ENCODE measurements at regions not wholly inside any gene's neighbourhood (a gene's known extent, or its start where the extent isn't known, plus 50 kb on each side); places are given as distances from the start of the nearest gene placed in this dataset.

DNA sequence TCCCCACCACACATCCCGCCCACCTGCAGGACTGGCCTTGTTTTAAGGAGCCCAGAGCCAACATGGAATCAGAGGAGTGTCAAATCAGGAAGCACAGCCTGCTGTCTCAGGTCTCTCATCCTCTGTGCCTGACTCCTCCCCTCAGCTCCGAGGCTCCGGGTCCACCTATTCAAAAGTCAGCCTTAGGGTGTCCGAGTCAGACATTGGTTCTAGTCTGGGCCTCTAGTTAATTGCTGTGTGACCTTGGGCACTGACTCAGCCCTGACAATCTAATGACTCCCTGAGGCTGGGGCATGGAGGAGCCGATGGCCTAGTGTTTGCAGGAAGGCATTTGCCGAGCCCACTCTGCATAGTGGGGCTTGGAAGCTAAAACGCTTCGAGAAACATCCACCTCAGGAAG lies 223.1 kb upstream of the PPP2R2D start:
- WGBS (ENCODE audit: low lambda C conversion rate, missing lambda C conversion rate) = 61% methylated on average over 8 of the region's 8 CpGs
- Histone ChIP-seq H3K79me2 (no peaks in the 10 kb centered on the region), H3K9me3 (ENCODE audit: low read depth) (no peaks in the 10 kb centered on the region), H3K4me2 (no peak overlapping the region), H3K36me3 (replicated peaks; ENCODE audit: insufficient read depth, low read depth) (no peaks in the 10 kb centered on the region), H3K9me2 (replicated peaks; ENCODE audit: insufficient read depth) (no peaks in the 10 kb centered on the region), H4K20me1 (ENCODE audit: insufficient read depth, poor library complexity, severe bottlenecking) (no peaks in the 10 kb centered on the region), H2AFZ (no peak overlapping the region), H3K4me1 (ENCODE audit: insufficient read depth) (no peaks in the 10 kb centered on the region), H3K27ac (no peak overlapping the region), H3K4me3 (no peak overlapping the region), H3K27me3 (no peaks in the 10 kb centered on the region)
- TF ChIP-seq EZH2phosphoT487 (IDR thresholded peaks at IDR 0.05; ENCODE audit: low read depth, severe bottlenecking, unreplicated experiment) (no peak), EZH2 (IDR thresholded peaks at IDR 0.05; ENCODE audit: borderline replicate concordance) (no peak)
- TF ChIP-seq, protein P1, sequence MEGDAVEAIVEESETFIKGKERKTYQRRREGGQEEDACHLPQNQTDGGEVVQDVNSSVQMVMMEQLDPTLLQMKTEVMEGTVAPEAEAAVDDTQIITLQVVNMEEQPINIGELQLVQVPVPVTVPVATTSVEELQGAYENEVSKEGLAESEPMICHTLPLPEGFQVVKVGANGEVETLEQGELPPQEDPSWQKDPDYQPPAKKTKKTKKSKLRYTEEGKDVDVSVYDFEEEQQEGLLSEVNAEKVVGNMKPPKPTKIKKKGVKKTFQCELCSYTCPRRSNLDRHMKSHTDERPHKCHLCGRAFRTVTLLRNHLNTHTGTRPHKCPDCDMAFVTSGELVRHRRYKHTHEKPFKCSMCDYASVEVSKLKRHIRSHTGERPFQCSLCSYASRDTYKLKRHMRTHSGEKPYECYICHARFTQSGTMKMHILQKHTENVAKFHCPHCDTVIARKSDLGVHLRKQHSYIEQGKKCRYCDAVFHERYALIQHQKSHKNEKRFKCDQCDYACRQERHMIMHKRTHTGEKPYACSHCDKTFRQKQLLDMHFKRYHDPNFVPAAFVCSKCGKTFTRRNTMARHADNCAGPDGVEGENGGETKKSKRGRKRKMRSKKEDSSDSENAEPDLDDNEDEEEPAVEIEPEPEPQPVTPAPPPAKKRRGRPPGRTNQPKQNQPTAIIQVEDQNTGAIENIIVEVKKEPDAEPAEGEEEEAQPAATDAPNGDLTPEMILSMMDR (IDR thresholded peaks at IDR 0.05; ENCODE audit: poor library complexity) = no peak
- DNase-seq (ENCODE audit: low spot score) = peak; percentile 21

DNA sequence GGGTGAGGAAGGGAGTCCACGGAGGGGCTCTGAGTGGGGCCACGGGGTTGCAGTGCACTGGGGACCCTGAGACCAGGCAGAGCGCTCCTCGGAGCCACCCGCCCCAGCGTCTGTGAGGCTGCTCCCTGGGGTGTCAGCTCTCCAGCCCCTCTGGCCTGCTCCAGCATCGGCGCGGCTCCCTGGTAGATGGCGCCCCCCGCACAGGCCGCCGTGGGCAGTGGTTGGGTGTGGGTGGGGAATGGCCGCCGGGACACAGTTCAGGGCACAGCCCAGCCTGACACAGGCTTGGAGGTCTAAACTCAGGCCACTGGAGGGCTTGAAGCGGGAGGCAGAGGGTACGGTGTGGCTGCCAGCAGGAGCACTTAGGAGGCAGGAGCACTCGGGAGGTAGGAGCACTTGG lies 222.6 kb upstream of the PPP2R2D start:
- no peak for DNase-seq (ENCODE audit: low spot score)
- H4K20me1 ChIP-seq (ENCODE audit: insufficient read depth, poor library complexity, severe bottlenecking) = no peaks in the 10 kb centered on the region
- H3K36me3 ChIP-seq (replicated peaks; ENCODE audit: insufficient read depth, low read depth) = no peaks in the 10 kb centered on the region
- no peak overlapping the region for H3K4me2 ChIP-seq
- no peaks in the 10 kb centered on the region for H3K9me2 ChIP-seq (replicated peaks; ENCODE audit: insufficient read depth)
- no peaks in the 10 kb centered on the region for H3K4me1 ChIP-seq (ENCODE audit: insufficient read depth)
- TF ChIP-seq EZH2phosphoT487 (IDR thresholded peaks at IDR 0.05; ENCODE audit: low read depth, severe bottlenecking, unreplicated experiment) (no peak), EZH2 (IDR thresholded peaks at IDR 0.05; ENCODE audit: borderline replicate concordance) (no peak)
- TF ChIP-seq, protein P1 (IDR thresholded peaks at IDR 0.05; ENCODE audit: poor library complexity) = no peak
- 92% methylated on average over 17 of the region's 18 CpGs for WGBS (ENCODE audit: low lambda C conversion rate, missing lambda C conversion rate)
- no peak overlapping the region for H3K4me3 ChIP-seq
- H2AFZ ChIP-seq = no peak overlapping the region
- no peaks in the 10 kb centered on the region for H3K27me3 ChIP-seq
- H3K27ac ChIP-seq = no peak overlapping the region
- no peaks in the 10 kb centered on the region for H3K79me2 ChIP-seq
- no peaks in the 10 kb centered on the region for H3K9me3 ChIP-seq (ENCODE audit: low read depth)

DNA sequence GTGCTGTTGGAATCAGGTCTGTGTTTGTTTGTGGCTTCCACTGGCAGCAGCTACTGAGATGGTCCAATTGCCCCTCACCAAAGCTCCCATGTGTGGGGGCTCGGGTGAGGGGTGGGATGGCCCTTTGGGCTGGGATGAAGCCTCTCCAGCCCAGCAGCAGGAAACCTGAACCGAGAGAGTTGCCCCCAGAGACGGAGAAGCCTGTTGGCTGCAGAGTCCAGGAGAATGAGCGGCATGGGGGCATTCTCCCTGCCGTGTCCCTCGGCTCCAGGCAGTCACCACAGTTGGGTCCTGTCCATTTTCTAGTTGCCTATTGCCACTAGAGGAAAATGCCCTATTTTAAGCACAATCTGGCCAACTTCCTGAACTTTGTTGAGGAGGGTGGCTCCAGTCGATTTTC lies 222.2 kb upstream of the PPP2R2D start:
- 89% methylated on average over 6 of the region's 7 CpGs for WGBS (ENCODE audit: low lambda C conversion rate, missing lambda C conversion rate)
- Histone ChIP-seq H3K27ac (no peak overlapping the region), H4K20me1 (ENCODE audit: insufficient read depth, poor library complexity, severe bottlenecking) (no peaks in the 10 kb centered on the region), H3K4me3 (no peak overlapping the region), H3K4me2 (no peak overlapping the region), H3K9me2 (replicated peaks; ENCODE audit: insufficient read depth) (no peaks in the 10 kb centered on the region), H3K9me3 (ENCODE audit: low read depth) (no peaks in the 10 kb centered on the region), H2AFZ (no peak overlapping the region), H3K27me3 (no peaks in the 10 kb centered on the region), H3K36me3 (replicated peaks; ENCODE audit: insufficient read depth, low read depth) (no peaks in the 10 kb centered on the region), H3K79me2 (no peaks in the 10 kb centered on the region), H3K4me1 (ENCODE audit: insufficient read depth) (no peaks in the 10 kb centered on the region)
- DNase-seq (ENCODE audit: low spot score) = no peak
- TF ChIP-seq, protein P1 (IDR thresholded peaks at IDR 0.05; ENCODE audit: poor library complexity) = no peak
- no peak for TF ChIP-seq EZH2 (IDR thresholded peaks at IDR 0.05; ENCODE audit: borderline replicate concordance)
- no peak for TF ChIP-seq EZH2phosphoT487 (IDR thresholded peaks at IDR 0.05; ENCODE audit: low read depth, severe bottlenecking, unreplicated experiment)

DNA sequence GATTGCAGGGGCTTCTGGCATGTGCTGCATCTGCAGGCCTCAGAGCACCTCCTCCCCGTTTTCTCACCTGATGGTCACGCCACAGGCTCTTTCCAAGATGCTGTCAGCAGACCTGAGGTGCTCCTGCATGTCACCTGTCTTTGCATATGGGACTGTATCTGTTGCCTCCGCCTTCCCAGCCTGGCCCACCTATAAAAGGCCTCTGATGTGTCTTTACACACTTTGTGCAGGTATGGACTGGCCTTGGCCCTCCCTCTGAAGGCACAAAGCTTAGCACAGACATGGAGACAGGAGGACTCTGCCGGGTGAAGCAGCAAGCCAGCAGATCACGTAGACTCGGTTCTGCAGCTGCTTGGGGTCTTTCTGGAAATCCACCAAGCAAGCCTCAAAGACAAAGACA lies 220.9 kb upstream of the PPP2R2D start:
- DNase-seq (ENCODE audit: low spot score) = no peak
- TF ChIP-seq, protein P1 (IDR thresholded peaks at IDR 0.05; ENCODE audit: poor library complexity) = no peak
- TF ChIP-seq EZH2phosphoT487 (IDR thresholded peaks at IDR 0.05; ENCODE audit: low read depth, severe bottlenecking, unreplicated experiment) = no peak
- no peak for TF ChIP-seq EZH2 (IDR thresholded peaks at IDR 0.05; ENCODE audit: borderline replicate concordance)
- H2AFZ ChIP-seq = no peak overlapping the region

More for the DNA sequence above, 220.9 kb upstream of the PPP2R2D start:
- WGBS (ENCODE audit: low lambda C conversion rate, missing lambda C conversion rate) = 92% methylated on average over 6 of the region's 6 CpGs
- Histone ChIP-seq H3K9me2 (replicated peaks; ENCODE audit: insufficient read depth) (no peaks in the 10 kb centered on the region), H4K20me1 (ENCODE audit: insufficient read depth, poor library complexity, severe bottlenecking) (no peaks in the 10 kb centered on the region), H3K9me3 (ENCODE audit: low read depth) (no peaks in the 10 kb centered on the region), H3K4me2 (no peak overlapping the region), H3K27ac (no peak overlapping the region), H3K27me3 (no peaks in the 10 kb centered on the region), H3K79me2 (no peaks in the 10 kb centered on the region), H3K4me1 (ENCODE audit: insufficient read depth) (no peaks in the 10 kb centered on the region), H3K4me3 (no peak overlapping the region), H3K36me3 (replicated peaks; ENCODE audit: insufficient read depth, low read depth) (no peaks in the 10 kb centered on the region)
